Thyroid gland (tissue), 4 donors: ENCODE measurements at regions not wholly inside any gene's neighbourhood (a gene's known extent, or its start where the extent isn't known, plus 50 kb on each side); places are given as distances from the start of the nearest gene placed in this dataset.
"Not testable (repeated sequence)": the region's sequence is repeated elsewhere in the genome, so short reads cannot be mapped to it uniquely, and the experiment has no call there.

Experiments
- POLR2A ChIP-seq, 2 donors: fragments of 450-650 bp; IDR thresholded peaks; one replicate each; pipeline ENCODE4 v1.6.1; 2017; ENCODE audit warnings: antibody characterized with exemption in 2 of 2, mild to moderate bottlenecking in 2 of 2, moderate library complexity in 1 of 2
- TF ChIP-seq, protein P1 (sequence below), 6 experiments: fragments of 200-600 bp in 3 of 6; fragments of 450-650 bp in 3 of 6; sonication (generic) in 3 of 6; IDR thresholded peaks; one replicate each; pipeline ENCODE4 v1.5.1; 2016 to 2019; ENCODE audit warnings: antibody characterized with exemption in 6 of 6, mild to moderate bottlenecking in 2 of 6, inconsistent platforms in 1 of 6, moderate library complexity in 1 of 6

DNA sequence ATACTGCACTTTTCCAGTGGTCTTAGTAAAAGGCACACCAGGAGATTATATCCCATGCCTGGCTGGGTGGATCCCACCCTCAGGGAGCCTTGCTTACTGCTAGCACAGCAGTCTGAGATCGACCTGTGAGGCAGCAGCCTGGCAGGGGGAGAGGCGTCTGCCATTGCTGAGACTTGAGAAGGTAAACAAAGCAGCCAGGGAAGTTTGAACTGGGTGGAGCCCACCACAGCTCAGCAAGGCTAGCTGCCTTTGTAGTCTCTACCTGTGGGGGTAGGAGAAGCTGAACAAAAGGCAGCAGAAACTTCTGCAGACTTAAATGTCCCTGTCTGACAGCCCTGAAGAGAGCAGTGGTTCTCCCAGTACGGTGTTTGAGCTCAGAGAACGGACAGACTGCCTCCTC, 219.3 kb upstream of the GNAI1 start:
- TF ChIP-seq, protein P1, sequence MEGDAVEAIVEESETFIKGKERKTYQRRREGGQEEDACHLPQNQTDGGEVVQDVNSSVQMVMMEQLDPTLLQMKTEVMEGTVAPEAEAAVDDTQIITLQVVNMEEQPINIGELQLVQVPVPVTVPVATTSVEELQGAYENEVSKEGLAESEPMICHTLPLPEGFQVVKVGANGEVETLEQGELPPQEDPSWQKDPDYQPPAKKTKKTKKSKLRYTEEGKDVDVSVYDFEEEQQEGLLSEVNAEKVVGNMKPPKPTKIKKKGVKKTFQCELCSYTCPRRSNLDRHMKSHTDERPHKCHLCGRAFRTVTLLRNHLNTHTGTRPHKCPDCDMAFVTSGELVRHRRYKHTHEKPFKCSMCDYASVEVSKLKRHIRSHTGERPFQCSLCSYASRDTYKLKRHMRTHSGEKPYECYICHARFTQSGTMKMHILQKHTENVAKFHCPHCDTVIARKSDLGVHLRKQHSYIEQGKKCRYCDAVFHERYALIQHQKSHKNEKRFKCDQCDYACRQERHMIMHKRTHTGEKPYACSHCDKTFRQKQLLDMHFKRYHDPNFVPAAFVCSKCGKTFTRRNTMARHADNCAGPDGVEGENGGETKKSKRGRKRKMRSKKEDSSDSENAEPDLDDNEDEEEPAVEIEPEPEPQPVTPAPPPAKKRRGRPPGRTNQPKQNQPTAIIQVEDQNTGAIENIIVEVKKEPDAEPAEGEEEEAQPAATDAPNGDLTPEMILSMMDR (IDR thresholded peaks at IDR 0.05) = not testable (repeated sequence)
- TF ChIP-seq POLR2A (IDR thresholded peaks at IDR 0.05) = not testable (repeated sequence)
